NOMO-1 treated with dmso at 0.1 percent for 144 hours (cell line): ENCODE measurements at regions not wholly inside any gene's neighbourhood (a gene's known extent, or its start where the extent isn't known, plus 50 kb on each side); places are given as distances from the start of the nearest gene placed in this dataset.

Experiments used
- DNase-seq: peaks from one replicate; lab custom pipeline; 2025; ENCODE audit not compliant: unreplicated experiment; lab: John Stamatoyannopoulos, UW

DNA sequence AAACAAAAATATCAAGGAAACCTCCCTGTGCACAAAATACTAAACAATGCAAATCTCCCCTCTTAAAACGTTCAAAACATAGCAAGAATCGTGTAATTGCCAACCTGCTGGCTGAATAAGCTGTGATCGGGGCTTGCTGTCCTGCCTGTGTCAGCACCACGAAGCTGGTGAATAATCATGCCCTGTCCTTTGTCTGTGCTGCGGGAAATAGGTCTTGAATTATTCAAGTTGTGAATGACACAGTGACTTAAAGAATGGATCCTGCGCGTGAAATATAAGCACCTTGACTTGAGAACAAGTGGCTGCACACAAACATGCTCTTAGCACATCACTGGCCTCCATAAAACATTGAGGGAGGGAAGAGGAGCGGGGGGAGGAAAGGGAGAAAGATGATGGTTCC lies 130.2 kb downstream of the OAT start:
- DNase-seq = no peak

DNA sequence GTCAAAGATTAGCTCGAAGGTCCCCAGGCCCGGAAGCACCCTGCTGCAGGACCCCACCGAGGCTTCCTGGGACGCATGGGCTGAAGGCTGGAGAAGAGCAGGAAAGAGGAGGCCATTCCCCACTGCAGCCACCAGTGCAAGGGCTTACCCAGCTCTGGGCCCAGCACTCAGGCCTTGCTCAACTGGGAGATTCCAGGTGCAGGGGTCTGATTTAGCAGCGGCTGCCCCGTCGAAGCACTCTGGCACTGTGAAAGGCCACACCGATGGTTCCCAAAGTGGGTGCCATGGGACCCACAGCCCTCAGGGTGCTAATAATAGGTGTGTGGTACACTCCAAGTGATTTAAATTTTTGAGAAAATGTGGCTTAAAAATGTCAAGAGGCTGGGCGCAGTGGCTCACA lies 130.9 kb downstream of the OAT start:
- no peak for DNase-seq

DNA sequence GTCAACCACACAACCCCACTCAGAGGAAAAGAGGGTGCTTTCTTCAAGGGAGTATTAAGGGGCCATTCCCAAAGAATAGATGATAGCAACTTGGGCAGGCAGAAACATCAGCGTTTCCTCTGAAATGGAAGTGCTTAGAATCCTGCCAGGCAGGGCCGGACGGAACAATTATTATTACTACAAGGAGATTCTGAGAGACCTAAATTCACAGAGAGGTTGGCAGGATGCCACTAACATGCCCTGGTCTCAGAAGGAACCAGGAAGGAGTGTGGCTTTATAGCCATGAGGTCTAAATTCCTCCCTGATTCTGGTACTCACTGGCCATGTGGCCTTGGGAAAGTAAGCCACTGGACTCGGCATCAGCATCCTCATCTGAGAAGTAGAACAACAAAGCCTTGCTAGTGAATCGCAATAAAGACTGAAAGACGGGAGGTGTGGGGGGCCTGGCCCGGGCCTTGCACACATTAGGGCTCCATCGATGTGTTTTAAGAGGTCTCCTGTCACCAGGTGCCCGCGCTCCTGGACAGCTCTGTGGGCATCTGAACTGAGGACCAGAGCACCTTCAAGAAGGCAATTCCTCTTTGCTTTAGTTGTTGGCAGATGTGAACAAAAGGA lies 131.5 kb downstream of the OAT start:
- DNase-seq = no peak

DNA sequence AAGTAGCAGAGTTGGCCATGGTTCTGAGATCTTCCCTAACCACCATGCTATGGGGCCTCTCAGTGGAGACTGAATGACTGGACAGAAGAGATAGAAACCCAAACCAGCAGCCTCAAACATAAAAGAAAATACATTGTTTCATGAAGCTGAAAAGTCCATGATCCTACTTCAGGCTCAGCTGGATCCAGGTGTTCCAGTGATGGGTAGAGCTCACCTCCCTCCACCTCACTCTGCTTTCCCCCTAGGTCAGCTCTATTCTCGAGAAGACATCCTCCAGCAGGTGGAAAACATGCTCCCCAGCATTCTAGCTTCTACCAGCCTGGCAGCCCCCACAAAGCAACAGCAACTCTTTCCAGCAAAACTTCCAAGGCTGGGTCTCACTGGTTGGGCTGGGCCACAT lies 132.1 kb downstream of the OAT start:
- DNase-seq = no peak

DNA sequence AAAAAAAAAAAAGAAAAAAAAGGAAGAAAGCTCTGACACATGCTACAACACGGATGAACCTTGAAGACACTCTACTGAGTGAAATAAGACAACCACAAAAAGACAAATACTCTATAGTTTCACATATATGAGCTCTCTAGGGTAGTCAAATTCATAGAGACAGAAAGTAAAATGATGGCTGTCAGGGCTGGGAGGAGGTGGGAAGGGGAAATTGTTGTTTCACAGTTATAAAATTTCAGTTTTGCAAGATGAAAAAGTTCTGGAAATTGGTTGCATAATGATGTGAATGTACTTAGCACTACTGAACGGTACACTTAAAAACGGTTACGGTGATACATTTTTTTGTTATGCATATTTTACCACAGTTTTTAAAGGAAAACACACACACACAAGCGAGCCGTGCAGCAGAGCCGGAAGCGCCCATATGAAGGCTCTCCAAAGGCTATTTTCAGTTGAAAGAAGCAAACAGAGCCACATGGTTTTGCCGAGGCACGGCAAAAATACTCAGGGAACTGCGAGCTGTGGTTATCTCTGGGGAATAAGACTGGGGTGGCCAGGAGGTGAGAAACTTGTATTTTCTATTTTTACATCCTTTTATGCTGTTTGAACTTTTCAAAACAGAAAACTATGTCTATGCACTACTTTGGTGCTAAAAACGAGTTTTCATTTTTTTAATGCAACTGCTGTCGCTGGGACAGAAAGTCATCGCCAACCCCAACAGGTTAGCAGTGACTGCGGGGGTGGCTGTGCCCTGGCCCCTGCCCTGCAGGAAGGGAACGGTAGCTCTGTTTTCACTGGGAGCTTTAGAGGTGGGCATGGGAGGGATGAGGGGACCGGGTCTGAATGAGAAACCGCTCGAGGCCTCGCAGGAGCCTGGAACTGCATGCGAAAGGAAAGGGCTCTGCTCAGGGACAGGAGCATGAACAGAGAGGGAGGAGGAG lies 132.9 kb downstream of the OAT start:
- DNase-seq = peak; percentile 33

DNA sequence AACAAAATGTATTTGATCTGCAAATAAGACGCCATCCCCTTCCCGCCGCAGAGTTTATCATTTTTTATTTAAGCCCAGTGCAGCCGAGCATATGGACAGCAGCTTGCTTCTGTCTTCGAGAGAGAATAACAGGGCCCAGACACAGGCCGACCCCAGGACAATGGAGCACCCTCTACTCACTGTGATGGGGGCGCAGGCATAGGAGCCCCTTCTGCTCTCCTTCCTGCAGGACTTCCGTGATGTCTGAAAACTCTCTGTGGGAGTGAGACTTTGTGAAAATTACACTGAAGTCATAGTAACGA lies 134.8 kb downstream of the OAT start:
- DNase-seq = no peak

DNA sequence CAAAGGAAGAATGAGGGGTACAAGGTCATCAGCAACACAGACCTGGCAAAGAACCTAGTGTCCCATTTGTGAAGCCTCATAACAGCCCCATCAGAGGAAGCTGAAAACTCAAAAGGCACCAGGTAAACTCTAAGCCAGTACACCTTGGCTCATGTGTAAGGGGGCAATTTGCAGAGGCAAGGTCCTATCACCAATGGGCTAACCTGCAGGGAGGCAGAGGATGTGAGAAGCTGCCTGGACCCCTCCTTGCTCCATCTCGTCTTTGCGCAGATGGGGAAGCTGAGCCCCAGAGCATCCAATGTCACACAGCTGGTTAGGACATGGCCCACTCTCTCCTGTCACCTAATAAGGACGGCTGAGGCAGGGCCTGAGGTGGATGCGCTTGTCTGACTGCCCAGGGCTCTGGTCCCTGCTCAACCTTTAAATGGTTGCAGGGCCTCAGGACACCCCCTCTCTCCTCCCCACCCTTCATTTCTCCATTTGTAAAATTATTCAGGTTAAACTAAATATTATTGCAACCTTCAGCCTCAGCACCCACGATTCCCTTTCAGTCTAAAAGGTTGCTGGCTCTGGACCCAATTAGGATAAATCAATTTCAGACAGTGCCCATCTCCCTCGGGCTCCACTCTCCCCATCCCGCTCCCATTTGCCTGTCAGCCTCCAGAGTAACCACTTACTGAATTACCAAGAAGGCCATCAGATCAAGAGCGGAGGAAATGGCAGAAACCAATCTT lies 135.3 kb downstream of the OAT start:
- DNase-seq = no peak

DNA sequence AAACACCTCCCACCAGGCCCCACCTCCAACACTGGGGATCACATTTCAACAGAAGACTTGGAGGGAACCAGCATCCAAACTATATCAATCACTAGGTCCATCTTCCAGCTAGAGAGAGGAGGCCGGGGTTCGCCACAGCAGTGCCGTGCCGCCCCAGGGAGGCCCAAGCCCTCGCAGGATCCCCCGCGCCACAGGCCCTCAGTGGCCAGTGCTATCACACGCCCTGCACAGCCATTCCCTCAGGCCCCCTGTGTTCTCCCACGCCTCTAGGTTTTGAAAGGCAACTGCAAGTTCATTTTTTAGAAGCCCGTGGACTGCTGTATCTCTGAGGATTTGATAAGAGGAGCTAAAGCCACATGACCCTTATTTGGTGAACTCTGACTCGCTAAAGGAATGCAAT lies 136.4 kb downstream of the OAT start:
- DNase-seq = no peak

DNA sequence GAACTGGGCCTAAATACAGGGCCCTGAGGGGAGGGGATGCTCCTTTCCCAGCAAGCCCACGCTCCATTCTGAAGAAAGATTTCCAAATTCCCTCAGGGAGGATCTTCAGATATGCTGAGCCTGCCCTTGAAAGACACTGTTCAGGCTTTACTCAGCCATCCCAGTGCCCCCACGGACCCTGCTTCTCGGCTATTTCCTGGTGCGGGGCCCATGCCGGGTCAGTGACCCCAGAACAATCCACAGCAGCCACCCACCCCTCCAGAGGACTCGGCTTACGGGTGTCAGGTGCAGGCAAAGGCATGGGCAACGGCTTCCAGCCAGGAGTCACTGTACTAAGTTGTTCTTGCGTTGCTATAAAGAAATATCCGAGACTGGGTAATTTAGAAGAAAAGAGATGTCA lies 137.1 kb downstream of the OAT start:
- DNase-seq = no peak

DNA sequence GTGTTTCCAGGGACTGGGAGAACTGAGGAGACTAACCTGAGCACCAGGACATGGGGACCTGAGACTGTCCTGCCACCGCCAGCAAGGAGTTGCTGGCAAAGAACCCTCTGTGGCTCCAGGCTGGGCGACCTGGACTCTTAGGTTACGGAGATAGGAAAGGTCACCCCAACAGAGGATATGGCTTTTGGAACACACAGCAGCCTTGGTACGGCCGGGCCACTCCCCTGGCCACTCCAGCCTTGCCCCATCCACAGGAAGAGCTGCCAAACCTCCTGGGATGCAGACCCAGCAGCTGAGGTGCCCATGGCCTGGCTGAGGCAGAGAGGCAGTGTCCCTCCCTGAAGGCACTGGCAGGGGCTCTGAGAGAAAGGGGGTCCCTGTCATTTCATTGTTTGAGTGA lies 137.8 kb downstream of the OAT start:
- DNase-seq = no peak

DNA sequence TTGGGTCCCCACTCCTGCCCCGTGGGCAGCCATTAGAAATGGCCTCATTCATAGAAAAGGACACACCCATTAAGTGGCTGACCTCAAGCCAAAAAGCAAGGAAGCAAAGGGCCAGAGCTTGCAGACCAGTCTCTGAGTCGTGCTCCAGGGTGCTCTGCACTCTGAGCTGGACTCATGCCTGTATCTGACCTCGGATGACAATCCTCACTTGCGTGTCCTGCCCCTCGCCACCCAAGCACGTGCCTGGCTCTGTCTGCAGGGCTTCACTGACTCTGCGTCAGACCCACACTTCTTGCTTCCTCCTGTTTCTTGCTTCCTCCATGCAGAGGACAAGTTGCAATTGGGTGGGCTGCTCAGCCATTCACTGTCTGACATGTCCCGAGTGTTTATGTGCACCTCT lies 138.8 kb downstream of the OAT start:
- no peak for DNase-seq

DNA sequence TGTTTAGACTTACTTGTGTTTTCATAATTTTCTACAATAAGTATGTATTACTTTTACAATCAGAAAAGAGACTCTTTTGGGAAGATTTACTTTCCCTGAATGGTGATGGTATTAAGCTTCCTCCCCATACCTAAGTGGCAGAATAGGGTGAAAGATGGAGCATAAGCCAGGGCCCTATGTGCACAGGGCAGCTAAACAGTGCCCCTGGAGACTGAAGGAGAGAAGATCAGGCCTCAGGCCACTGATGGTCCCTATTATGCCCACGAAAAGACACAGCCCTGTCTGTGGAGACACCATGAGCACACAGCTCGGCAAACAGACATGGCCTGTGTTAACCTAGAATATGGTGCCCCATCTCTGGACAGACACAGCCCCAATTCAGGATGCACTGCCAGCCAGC lies 139.4 kb downstream of the OAT start:
- no peak for DNase-seq

DNA sequence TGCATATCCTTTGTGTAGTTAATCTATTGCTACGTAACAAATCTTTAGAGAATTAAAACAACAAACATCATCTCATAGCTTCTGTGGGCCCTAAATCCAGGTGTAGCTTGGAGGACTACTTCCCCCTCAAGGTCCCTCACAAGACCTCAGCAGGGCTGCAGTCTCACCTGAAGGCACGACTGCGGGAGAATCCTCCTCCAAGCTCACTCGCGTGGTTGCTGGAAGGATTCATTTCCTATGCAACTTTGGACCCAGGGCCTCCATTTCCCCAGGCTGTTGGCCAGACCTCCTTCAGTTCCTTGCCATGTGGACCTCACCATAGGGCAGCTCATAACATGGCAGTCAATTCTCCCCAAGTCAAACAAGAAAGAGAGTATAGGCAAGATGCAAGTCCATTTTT lies 140.4 kb downstream of the OAT start:
- no peak for DNase-seq

DNA sequence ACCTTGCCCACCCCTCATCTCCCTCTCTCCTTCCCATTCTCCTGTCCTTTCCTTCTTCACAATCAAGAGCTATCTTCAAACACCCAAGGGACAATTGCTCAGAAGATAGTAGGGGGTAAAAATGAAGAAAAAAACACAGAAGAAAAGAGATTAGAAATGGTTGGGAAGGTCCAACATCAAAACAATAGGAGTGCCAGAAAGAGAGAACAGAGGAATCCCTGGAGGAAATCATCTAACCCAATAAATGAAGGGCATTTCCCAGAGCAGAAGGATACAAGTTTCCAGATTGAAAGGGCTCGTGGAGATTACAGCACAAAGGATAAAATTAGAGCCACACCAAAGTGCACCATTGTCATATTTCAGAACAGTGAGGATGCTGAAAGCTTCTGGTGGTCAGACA lies 145.6 kb downstream of the OAT start:
- DNase-seq = no peak

DNA sequence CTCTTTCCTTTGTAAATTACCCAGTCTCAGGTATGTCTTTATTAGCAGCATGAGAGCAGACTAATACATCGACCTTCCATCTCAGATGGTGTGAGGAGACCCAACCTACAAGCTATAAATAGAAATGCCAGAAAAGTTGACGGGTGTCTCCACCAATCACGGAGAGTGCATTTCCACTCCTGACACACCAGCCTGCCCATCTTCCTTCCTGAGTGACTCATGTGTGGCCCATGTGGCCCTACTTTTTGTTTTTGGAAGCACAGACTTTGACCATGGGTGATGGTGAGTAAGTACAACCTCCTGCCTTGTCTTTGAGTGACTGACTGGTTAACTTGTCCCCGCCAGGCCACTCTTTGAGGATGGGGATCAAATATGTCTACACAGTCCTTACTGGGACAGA lies 147.0 kb downstream of the OAT start:
- no peak for DNase-seq

DNA sequence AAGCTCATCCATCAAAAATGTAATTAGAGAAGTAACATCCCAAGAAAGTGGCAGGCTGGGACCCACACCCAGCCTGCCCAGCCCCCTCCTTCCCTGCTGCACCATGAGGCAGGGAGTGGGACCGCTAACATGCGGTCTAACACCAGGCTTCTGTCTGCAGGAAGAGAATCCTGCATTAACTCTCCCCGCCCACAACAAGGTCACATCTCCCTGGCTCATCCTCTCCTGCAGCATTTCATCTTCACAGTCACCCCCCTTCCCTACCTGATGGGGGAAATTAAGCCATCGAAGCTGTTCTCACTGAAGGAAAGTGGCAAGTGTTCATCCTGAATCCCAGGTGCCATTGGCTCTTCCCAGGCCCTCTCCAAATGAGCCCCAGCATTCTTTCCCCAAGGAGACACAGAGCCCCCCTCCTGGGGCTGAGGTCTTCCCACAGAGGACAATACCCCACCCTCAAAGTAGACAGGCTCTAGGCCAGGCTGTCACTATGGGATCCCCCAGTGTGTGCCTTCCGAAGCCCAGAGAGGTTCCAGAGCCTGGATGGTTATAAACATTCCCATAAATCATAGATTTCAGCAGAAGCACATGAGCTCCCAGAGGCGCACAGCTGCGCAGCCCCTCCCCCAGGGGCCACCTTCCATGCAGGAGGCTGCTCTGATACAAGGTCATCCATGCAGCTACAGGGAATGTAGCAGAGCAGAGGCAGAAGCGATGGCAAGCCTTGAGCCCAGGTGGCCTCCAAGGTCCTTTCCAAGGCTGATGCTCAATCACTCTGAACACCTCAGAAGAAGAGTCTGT lies 148.0 kb downstream of the OAT start:
- no peak for DNase-seq

DNA sequence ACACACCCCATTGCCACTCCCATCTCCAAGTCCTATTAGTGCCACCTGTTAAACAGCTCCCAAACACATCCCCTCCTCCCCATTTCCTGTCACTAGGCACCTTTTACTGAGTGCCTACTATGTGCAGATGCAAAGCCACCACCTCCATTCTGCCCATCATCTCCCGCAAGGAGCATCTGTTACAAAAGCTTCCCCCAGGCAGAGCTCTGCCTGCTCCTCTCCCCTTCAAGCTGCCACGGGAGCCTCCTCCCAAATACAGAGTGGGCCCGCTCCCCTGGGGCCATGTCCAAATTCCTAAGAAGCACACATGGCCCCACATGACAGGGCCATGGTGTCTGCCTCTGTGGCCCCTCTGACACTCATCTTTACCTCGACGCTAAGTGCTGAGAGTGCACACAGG lies 149.7 kb downstream of the OAT start:
- DNase-seq = no peak

DNA sequence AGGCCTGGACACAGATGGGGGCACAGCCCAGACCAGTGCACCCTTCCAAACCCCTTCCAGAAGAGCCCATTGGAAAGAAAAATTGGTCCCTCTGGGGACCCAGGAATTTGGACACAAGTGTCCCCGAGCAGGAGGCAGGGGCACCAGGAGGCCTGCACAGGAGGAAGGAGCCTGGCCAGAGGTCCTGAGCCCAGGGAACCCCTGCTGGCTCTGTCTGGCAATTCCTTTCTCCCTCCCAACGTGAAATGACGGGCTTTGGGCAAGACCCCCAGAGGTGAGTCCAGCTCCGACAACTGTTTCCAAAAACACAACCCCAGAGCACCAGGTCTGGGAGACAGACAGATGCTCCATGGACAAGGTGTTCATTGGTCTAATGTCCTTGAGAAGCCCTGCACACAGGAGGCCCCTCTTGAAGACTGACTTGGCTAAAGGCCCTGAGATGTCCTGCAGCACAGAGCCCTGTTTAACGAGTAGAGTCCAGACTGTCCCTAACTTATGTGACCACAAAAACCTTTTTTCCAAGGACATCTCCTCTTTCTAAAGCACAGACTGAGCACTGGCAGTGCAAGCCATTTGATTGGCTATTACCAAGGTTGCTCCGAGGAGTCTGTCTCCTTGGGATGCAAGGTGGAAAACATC lies 150.7 kb downstream of the OAT start:
- DNase-seq = no peak

DNA sequence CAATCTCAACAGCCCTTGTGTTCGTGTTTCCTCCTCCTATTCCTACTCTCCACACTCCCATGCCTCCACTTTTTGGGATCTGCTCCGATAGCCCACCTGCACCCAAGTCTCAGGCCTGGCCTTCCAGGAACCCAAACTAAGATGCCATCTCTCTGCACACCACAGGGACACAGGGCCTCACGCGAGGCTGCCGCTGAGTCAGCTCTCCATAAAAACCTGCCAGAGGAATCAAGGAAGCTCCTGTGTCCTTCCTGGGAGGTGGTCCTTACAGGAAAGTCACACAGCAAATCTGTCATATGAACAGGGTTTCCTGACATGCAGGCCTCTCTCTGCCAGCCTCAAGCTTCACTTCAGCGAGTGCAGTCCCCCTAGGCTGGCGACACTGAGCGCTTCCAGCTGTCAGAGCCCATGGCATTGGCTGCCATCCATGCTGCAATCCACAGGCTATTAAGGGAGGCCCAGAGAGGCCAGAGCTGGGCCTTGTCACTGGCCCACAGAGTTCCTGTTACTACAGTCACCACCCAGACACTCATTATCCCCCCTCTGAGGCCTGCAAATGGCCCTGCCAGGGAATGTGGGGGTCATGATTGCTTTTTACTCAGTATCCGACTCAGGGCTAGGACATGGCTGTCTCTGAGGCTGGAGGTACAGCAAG lies 151.4 kb downstream of the OAT start:
- DNase-seq = no peak

DNA sequence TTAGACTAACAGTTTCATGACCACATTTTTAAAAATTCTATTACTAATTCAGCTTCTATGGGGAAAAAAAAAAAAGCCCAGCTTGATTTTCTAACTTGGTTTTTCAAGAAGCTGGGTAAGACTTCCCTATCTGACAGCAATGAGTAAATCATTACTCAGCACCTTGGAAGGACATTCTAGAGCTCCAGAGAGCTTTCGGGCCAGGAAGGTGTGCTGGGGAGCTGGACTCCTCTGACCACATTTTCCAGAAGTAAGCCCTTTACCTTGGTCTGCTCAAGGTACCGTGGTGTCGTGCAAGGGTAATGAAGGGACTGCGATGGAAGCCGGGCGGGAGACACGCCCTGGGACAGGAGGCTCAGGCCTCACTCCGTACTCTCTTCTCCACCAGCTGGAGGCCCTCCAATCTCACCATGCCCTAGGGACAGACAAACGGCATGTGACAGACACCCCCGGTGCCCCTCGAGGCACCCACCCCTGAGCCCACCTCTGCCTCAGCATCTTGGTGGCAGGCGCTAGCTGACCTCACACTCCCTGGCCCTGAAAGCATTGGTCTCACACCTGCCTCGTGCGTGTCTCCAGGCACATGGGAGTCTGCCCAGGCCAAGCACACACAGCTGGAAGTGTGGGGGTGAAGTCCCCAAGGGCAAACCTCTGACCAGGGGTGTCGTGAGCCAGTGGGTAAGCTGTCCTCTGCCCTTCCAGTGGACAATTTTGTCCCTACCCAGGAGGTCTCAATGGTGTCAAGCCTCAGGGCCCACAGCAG lies 152.1 kb downstream of the OAT start:
- no peak for DNase-seq
